ENCODE measurements at regions not wholly inside any gene's neighbourhood (a gene's known extent, or its start where the extent isn't known, plus 50 kb on each side); places are given as distances from the start of the nearest gene placed in this dataset.

GRCh38 chr1:29936031-29936544 lies 699.8 kb downstream of the PTPRU start:
- TF ChIP-seq TAF1 (IDR thresholded peaks at IDR 0.05; ENCODE audit: low read depth) (no peak), POLR2AphosphoS5 (IDR thresholded peaks at IDR 0.05) (no peak), MXI1 (conservative IDR thresholded peaks at IDR 0.05; ENCODE audit: poor library complexity, severe bottlenecking) (no peak), CTCF (IDR thresholded peaks at IDR 0.05; ENCODE audit: poor library complexity, severe bottlenecking) (no peak), REST (IDR thresholded peaks at IDR 0.05; ENCODE audit: borderline replicate concordance) (peak; percentile 52)
- Histone ChIP-seq H3K27ac (ENCODE audit: low read length) (no peak overlapping the region), H3K27me3 (ENCODE audit: insufficient read depth, low read depth, low read length) (no peaks in the 10 kb centered on the region)

GRCh38 chr1:29934255-29934772 lies 698.0 kb downstream of the PTPRU start:
- H3F3A ChIP-seq (ENCODE audit: insufficient read depth, low read length, poor library complexity, severe bottlenecking) = no peaks in the 10 kb centered on the region
- no peak overlapping the region for H3K9ac ChIP-seq (ENCODE audit: low read length)
- no peak overlapping the region for H3K27ac ChIP-seq (ENCODE audit: low read length)
- H3K9me2 ChIP-seq (ENCODE audit: insufficient read depth, low read length) = no peaks in the 10 kb centered on the region
- H3K4me3 ChIP-seq (ENCODE audit: low read length) = no peak overlapping the region
- no peaks in the 10 kb centered on the region for H4K20me1 ChIP-seq (ENCODE audit: insufficient read depth)
- H3K36me3 ChIP-seq (ENCODE audit: insufficient read depth, low read length) = no peaks in the 10 kb centered on the region
- H3K9me3 ChIP-seq (ENCODE audit: low read length) = no peaks in the 10 kb centered on the region
- H3K27me3 ChIP-seq (ENCODE audit: insufficient read depth, low read depth, low read length) = no peaks in the 10 kb centered on the region
- no peaks in the 10 kb centered on the region for H3K79me2 ChIP-seq (replicated peaks; ENCODE audit: insufficient read depth, low read length)
- H3K4me2 ChIP-seq (ENCODE audit: low read length) = no peak overlapping the region
- no peak overlapping the region for H2AFZ ChIP-seq (ENCODE audit: low read depth, low read length)
- TF ChIP-seq POLR2AphosphoS5 (IDR thresholded peaks at IDR 0.05) = no peak
- no peak for TF ChIP-seq SMC3 (conservative IDR thresholded peaks at IDR 0.05; ENCODE audit: poor library complexity)
- TF ChIP-seq EP300 (conservative IDR thresholded peaks at IDR 0.05; ENCODE audit: poor library complexity, severe bottlenecking) = no peak

More at GRCh38 chr1:29936031-29936544, 699.8 kb downstream of the PTPRU start:
- Histone ChIP-seq H3F3A (ENCODE audit: insufficient read depth, low read length, poor library complexity, severe bottlenecking) (no peaks in the 10 kb centered on the region), H3K9me2 (ENCODE audit: insufficient read depth, low read length) (no peaks in the 10 kb centered on the region), H3K79me2 (replicated peaks; ENCODE audit: insufficient read depth, low read length) (no peaks in the 10 kb centered on the region), H4K20me1 (ENCODE audit: insufficient read depth) (no peaks in the 10 kb centered on the region), H2AFZ (ENCODE audit: low read depth, low read length) (no peak overlapping the region), H3K4me3 (ENCODE audit: low read length) (no peak overlapping the region), H3K9ac (ENCODE audit: low read length) (no peak overlapping the region), H3K9me3 (ENCODE audit: low read length) (no peaks in the 10 kb centered on the region), H3K4me2 (ENCODE audit: low read length) (no peak overlapping the region), H3K36me3 (ENCODE audit: insufficient read depth, low read length) (no peaks in the 10 kb centered on the region)

GRCh38 chr1:29933067-29933466 lies 696.7 kb downstream of the PTPRU start:
- TF ChIP-seq POLR2AphosphoS5 (IDR thresholded peaks at IDR 0.05) (no peak), SMC3 (conservative IDR thresholded peaks at IDR 0.05; ENCODE audit: poor library complexity) (no peak), RAD21 (conservative IDR thresholded peaks at IDR 0.05) (no peak)
- no peak overlapping the region for H2AFZ ChIP-seq (ENCODE audit: low read depth, low read length)

More at GRCh38 chr1:29933067-29933466, 696.7 kb downstream of the PTPRU start:
- H3K27me3 ChIP-seq (ENCODE audit: insufficient read depth, low read depth, low read length) = no peaks in the 10 kb centered on the region
- no peaks in the 10 kb centered on the region for H3K9me2 ChIP-seq (ENCODE audit: insufficient read depth, low read length)
- no peak overlapping the region for H3K4me2 ChIP-seq (ENCODE audit: low read length)
- no peaks in the 10 kb centered on the region for H3K79me2 ChIP-seq (replicated peaks; ENCODE audit: insufficient read depth, low read length)
- H3K36me3 ChIP-seq (ENCODE audit: insufficient read depth, low read length) = no peaks in the 10 kb centered on the region
- no peaks in the 10 kb centered on the region for H4K20me1 ChIP-seq (ENCODE audit: insufficient read depth)
- no peak overlapping the region for H3K4me3 ChIP-seq (ENCODE audit: low read length)
- no peak overlapping the region for H3K9ac ChIP-seq (ENCODE audit: low read length)
- no peaks in the 10 kb centered on the region for H3F3A ChIP-seq (ENCODE audit: insufficient read depth, low read length, poor library complexity, severe bottlenecking)
- no peaks in the 10 kb centered on the region for H3K9me3 ChIP-seq (ENCODE audit: low read length)
- no peak overlapping the region for H3K27ac ChIP-seq (ENCODE audit: low read length)

Measured in neural cell (in vitro differentiated cells).